Cardiac fibroblast (primary cell): ENCODE measurements at regions not wholly inside any gene's neighbourhood (a gene's known extent, or its start where the extent isn't known, plus 50 kb on each side); places are given as distances from the start of the nearest gene placed in this dataset.

Experiments
- DNase-seq, 2 donors: peaks; one replicate each; pipeline versions ENCODE4 v3.0.0 to v3.0.0-alpha.2; 2010; ENCODE audit warnings: low read depth in 2 of 2
- H3K4me3 ChIP-seq, 2 donors: replicated peaks in 1 of 2; 1 replicate in 1 of 2; 2 replicates in 1 of 2; pipeline ENCODE4 v1.5.1; 2011; ENCODE audit warnings: low read depth in 2 of 2, low read length in 2 of 2, mild to moderate bottlenecking in 2 of 2, moderate library complexity in 1 of 2
- TF ChIP-seq, protein P1 (sequence below): IDR thresholded peaks from one replicate; pipeline ENCODE4 v1.5.1; 2011; ENCODE audit warnings: low read depth, mild to moderate bottlenecking, low read length, inconsistent platforms

DNA sequence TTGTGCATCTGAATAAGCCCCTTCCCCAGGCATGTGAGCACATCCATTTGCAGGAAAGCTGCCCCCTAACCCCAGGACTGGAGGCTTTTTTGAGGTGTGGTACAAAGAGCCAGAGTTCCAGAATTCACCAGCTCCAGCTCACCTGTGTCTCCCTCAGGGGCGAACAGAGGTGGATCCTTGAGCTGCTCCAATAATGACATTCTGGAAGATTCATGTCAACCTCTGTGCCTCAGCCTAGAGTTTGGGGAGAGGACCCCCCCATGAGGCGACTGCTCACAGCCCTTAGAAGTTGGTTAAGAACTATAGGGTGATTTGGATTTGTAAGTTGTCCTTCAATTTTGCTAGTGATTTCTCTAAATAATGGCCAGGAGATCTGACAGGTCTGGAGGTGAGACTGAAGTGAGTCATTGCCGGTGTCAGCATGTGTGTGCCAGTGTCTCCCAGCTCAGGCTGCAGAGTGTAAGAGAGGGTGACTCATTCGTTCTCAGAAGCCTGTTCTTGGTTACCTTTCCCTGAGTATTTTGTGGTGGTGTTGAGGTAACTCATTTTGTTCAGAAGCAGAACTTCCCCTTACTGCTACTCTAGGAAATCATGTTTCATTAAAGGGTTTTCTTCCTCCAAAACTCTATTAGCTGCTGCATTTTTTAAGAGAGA is 136.9 kb upstream of the TOPAZ1 start:
- TF ChIP-seq, protein P1, sequence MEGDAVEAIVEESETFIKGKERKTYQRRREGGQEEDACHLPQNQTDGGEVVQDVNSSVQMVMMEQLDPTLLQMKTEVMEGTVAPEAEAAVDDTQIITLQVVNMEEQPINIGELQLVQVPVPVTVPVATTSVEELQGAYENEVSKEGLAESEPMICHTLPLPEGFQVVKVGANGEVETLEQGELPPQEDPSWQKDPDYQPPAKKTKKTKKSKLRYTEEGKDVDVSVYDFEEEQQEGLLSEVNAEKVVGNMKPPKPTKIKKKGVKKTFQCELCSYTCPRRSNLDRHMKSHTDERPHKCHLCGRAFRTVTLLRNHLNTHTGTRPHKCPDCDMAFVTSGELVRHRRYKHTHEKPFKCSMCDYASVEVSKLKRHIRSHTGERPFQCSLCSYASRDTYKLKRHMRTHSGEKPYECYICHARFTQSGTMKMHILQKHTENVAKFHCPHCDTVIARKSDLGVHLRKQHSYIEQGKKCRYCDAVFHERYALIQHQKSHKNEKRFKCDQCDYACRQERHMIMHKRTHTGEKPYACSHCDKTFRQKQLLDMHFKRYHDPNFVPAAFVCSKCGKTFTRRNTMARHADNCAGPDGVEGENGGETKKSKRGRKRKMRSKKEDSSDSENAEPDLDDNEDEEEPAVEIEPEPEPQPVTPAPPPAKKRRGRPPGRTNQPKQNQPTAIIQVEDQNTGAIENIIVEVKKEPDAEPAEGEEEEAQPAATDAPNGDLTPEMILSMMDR, result no peak
- no peak overlapping the region for H3K4me3 ChIP-seq
- DNase-seq, result peak in 1 of 2 donors; percentile 68

DNA sequence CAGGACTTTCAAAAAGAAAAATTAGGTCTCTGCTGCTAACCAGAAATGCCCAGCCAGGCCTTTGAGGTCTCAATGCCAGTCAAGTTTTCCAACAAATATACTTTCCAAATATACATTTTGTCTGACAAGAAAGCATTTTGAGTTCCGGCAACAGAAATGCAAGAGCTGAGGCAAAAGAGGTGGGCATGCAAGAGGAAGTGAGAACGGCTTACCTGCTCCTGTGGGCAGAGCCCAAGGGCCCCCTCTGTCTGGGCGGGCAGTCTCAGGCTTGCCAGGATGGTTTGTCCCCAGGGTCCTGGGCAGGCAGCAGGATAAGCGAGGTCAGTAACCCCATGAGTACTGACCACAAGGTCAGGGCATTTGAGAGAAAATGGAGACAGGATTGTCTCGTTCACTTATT is 136.1 kb upstream of the TOPAZ1 start:
- no peak overlapping the region for H3K4me3 ChIP-seq
- no peak for DNase-seq
- TF ChIP-seq, protein P1, result no peak

DNA sequence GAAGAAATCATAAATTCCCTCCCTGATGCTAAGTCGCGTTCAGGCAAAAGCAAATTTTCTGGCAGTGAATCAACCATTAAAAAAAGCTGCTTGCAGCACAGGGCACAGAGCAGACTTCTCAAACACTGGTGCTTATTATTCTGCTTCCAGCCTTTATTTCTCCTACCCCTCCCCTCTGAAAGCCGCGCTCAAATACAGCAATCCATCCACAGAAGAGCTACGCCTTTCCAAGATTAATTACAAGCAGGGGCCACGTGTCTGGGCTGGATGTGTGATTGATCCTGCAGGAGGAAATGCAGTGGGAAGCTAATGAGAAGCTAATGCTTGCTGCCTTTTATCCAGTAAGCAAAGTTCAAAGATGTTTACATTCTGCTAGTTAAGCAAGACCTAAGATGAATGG is 134.9 kb upstream of the TOPAZ1 start:
- no peak for DNase-seq
- TF ChIP-seq, protein P1, result no peak
- H3K4me3 ChIP-seq, result no peak overlapping the region

DNA sequence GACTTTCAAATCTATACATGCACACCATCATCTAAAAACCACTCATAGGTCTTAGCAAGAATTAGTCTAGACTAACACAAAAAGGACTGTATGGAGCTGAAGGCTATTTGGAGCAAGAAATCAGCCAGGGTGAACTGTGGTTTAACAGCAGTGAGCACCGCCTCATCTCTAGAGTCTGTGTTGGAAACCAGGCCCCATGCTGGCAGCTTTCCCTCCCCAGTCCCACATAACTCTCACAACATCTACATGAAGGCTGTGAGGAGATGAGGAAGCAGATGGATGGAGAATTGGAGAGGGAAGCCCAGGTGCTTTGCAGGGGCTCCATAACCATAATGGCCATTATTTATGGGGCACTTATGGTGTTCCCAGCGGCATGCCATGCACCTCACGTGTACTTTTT is 133.2 kb upstream of the TOPAZ1 start:
- H3K4me3 ChIP-seq, result no peak overlapping the region
- TF ChIP-seq, protein P1, result no peak
- no peak for DNase-seq

DNA sequence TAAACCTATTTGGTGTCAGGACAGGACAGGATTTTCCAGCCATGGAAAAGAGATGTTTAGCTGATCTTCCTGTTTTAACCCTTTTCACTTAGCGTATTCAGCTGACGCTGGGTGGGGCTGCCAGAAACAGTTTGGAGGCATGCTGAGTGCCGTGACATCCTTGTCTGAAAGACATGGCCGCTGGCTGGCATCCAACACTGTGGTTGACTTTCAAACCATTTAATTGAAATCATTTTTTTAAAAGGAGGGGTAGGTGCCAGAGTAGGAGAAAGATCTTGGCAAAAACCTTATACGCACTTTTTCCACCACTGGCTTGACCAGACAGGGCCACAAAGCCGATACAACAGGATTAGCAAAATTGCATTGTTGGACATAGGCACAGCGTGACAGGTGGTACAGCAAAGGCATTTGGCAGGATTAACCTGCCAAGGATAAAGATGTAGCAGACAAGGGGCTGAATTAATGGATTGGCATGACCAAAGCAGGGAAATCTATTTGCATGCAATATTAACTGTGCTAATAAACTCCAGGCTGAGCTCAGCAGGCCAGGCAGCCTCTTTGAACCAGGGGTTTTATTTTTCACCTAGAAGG is 131.8 kb upstream of the TOPAZ1 start:
- no peak overlapping the region for H3K4me3 ChIP-seq
- TF ChIP-seq, protein P1, result no peak
- no peak for DNase-seq

DNA sequence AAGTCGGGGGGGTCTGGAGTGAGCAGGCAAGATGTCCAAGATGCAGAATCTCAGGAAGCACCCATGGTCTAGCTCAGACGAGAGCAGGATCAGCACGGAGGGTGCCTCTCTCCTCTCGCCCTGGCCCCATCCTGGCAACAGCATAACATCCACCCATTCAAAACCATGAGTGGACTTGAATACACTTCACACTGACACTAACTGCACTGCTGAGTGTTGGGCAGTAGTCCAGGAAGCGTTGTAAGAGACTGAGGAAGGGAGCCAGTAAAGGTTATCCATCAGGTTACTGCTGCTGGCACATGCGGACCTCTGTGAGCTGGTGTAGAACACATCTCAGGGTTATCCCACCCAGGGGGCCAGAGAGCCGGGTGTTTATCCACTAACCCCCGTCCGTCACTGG is 131.0 kb upstream of the TOPAZ1 start:
- TF ChIP-seq, protein P1, result no peak
- DNase-seq, result no peak
- H3K4me3 ChIP-seq, result no peak overlapping the region
